ENCODE measurements at regions not wholly inside any gene's neighbourhood (a gene's known extent, or its start where the extent isn't known, plus 50 kb on each side); places are given as distances from the start of the nearest gene placed in this dataset.

DNA sequence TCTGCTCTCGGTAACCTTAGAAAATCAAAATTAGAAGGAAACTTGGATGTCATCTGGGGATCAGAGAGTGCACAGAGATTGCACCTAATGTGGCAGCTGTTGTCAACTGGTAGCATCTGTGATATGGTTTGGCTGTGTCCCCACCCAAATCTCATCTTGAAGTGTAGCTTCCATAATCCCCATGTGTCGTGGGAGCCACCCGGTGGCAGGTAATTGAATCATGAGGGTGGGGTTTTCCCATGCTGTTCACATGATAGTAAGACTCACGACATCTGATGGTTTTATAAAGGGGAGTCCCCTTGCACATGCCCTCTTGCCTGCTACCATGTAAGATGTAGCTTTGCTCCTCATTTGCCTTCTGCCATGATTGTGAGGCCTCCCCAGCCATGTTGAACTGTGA is 127.7 kb upstream of the SRRM4 start:
- TF ChIP-seq CTCF (IDR thresholded peaks at IDR 0.05; ENCODE audit: poor library complexity, severe bottlenecking) = no peak
- TF ChIP-seq REST (IDR thresholded peaks at IDR 0.05; ENCODE audit: borderline replicate concordance) = no peak
